ENCODE measurements at regions not wholly inside any gene's neighbourhood (a gene's known extent, or its start where the extent isn't known, plus 50 kb on each side); places are given as distances from the start of the nearest gene placed in this dataset.

DNA sequence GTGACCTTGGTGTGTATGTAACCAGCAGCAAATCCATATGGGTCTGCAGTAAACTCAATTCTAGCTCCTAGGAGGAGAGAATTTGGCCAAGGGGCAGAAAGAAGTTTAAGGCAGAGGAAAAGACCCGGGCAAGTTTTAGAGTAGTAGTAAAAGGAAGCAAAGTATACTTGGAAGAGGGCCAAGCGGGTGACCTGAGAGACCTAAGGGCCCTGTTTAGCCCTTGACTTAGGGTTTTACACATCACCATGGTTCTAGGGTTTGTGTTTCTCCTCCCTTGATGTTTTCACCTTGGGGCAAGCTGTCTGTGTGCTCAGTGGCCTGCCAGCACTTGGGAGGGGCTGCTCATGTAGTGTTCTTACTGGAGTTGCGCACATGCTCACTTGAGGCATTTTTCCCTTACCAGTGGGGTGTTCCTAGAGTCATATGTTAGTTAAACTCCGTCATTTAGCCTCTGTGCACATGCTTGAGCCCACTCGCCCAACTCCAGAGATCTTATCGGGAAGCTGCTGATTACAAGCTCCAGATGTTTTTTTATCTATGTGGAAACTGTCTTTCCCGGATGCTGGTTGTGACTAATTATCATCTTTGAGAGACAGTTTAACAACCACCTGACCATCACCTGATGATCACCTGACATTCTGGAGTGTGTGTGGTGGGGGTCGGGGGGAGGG lies 137.6 kb upstream of the PRSS1 start:
- ATAC-seq, result no peak
- no peak overlapping the region for H2AFZ ChIP-seq (ENCODE audit: low read length)

More for the DNA sequence above, 137.6 kb upstream of the PRSS1 start:
- Histone ChIP-seq H3K9ac (ENCODE audit: insufficient read depth, low read depth, low read length) (no peak overlapping the region), H3K4me3 (replicated peaks in 1 of 3; ENCODE audit: insufficient read depth in 1 of 3, low read depth in 2 of 3, low read length in 3 of 3) (no peak overlapping the region), H3K4me1 (ENCODE audit: insufficient read depth, low read length) (no peaks in the 10 kb centered on the region), H3K9me3 (ENCODE audit: low read length) (no peaks in the 10 kb centered on the region), H3K4me2 (ENCODE audit: low read depth, low read length) (no peak overlapping the region), H3K79me2 (ENCODE audit: insufficient read depth, low read length) (no peaks in the 10 kb centered on the region), H3K27me3 (ENCODE audit: control insufficient read depth in 1 of 2, insufficient read depth in 2 of 2, low read length in 2 of 2) (no peaks in the 10 kb centered on the region; a peak in 1 of 5 replicates), H4K20me1 (ENCODE audit: insufficient read depth, low read length) (no peaks in the 10 kb centered on the region), H3K36me3 (replicated peaks in 1 of 2; ENCODE audit: control insufficient read depth in 1 of 2, insufficient read depth in 2 of 2, low read length in 2 of 2) (no peaks in the 10 kb centered on the region), H3K27ac (ENCODE audit: extremely low read length, insufficient read depth, low read length) (no peak overlapping the region)
- no peak for FAIRE-seq
- TF ChIP-seq ZNF609 (CRISPR knock-in tag; IDR thresholded peaks at IDR 0.05; ENCODE audit: borderline replicate concordance), result no peak
- TF ChIP-seq MTF2 (CRISPR knock-in tag; IDR thresholded peaks at IDR 0.05; ENCODE audit: borderline replicate concordance), result no peak
- no peak for TF ChIP-seq GRHL1 (CRISPR knock-in tag; conservative IDR thresholded peaks at IDR 0.05)
- no peak for TF ChIP-seq CBX2 (IDR thresholded peaks at IDR 0.05; ENCODE audit: low read depth, low read length)
- TF ChIP-seq CBX2 (CRISPR knock-in tag; IDR thresholded peaks at IDR 0.05; ENCODE audit: low read depth), result no peak
- TF ChIP-seq CHD4 (IDR thresholded peaks at IDR 0.05; ENCODE audit: borderline replicate concordance, low read length), result no peak
- POLR2A ChIA-PET, result no interaction called here
- in situ Hi-C loops (cut with HindIII; ENCODE audit: extremely low pct_ligation_motif_present, low pct_unique_long_range_greater_than_20kb) (no loop called here), intact Hi-C loops (cut with micrococcal nuclease; ENCODE audit: unreplicated experiment) (no loop called here)
- WGBS (ENCODE audit: low lambda C conversion rate), result 15% methylated on average over 8 of the region's 8 CpGs
- CTCF ChIA-PET (ENCODE audit: low intra/inter-chr PET ratio, low total read pairs), result no interaction called here
- no peak for DNase-seq (ENCODE audit: low spot score)
- no TSS peak for BruUV-seq (replicated peaks)
